ENCODE measurements at regions not wholly inside any gene's neighbourhood (a gene's known extent, or its start where the extent isn't known, plus 50 kb on each side); places are given as distances from the start of the nearest gene placed in this dataset.

GRCh38 chr13:62003452-62003851 is 587.8 kb upstream of the PCDH20 start:
- Histone ChIP-seq H3K4me3 (no peak overlapping the region), H3K4me1 (no peaks in the 10 kb centered on the region), H3K27ac (no peak overlapping the region), H3K9me3 (no peaks in the 10 kb centered on the region), H3K27me3 (no peaks in the 10 kb centered on the region), H3K36me3 (replicated peaks in 1 of 2; ENCODE audit: insufficient read depth in 1 of 2, low read depth in 2 of 2) (no peaks in the 10 kb centered on the region)
- ATAC-seq (no peak), DNase-seq (no peak)
- TF ChIP-seq CTCF (IDR thresholded peaks at IDR 0.05): no peak
- no peak for TF ChIP-seq POLR2A (IDR thresholded peaks at IDR 0.05)
- WGBS, 2 donors: 15 to 18% methylated on average over 2 of the region's 2 CpGs
- intact Hi-C loops (cut with DNase I): no loop called here

- Histone ChIP-seq H3K27ac (no peak overlapping the region), H3K36me3 (replicated peaks in 1 of 2; ENCODE audit: insufficient read depth in 1 of 2, low read depth in 2 of 2) (no peaks in the 10 kb centered on the region), H3K4me3 (no peak overlapping the region), H3K4me1 (no peaks in the 10 kb centered on the region), H3K9me3 (no peaks in the 10 kb centered on the region), H3K27me3 (no peaks in the 10 kb centered on the region)
- intact Hi-C loops (cut with DNase I): no loop called here
- WGBS, 2 donors: 35 to 48% methylated on average over 1 of the region's 1 CpG
- DNase-seq: no peak
- no peak for ATAC-seq
- TF ChIP-seq POLR2A (IDR thresholded peaks at IDR 0.05) (no peak), CTCF (IDR thresholded peaks at IDR 0.05) (no peak)
These were observed 578.5 kb upstream of the PCDH20 start for GRCh38 chr13:61994174-61994573.

- intact Hi-C loops (cut with DNase I): no loop called here
- no peak for TF ChIP-seq CTCF (IDR thresholded peaks at IDR 0.05)
- TF ChIP-seq POLR2A (IDR thresholded peaks at IDR 0.05): no peak
- no peak overlapping the region for H3K4me3 ChIP-seq
- WGBS, 2 donors: 73 to 79% methylated on average over 3 of the region's 3 CpGs
- H3K36me3 ChIP-seq (replicated peaks in 1 of 2; ENCODE audit: insufficient read depth in 1 of 2, low read depth in 2 of 2): no peaks in the 10 kb centered on the region
- no peaks in the 10 kb centered on the region for H3K9me3 ChIP-seq
- H3K4me1 ChIP-seq: no peaks in the 10 kb centered on the region
- no peak for ATAC-seq
- no peak overlapping the region for H3K27ac ChIP-seq
- no peaks in the 10 kb centered on the region for H3K27me3 ChIP-seq
- DNase-seq: no peak
These were observed 574.3 kb upstream of the PCDH20 start for GRCh38 chr13:61989978-61990377.

- Histone ChIP-seq H3K4me1 (no peaks in the 10 kb centered on the region), H3K9me3 (no peaks in the 10 kb centered on the region), H3K4me3 (no peak overlapping the region), H3K27me3 (no peaks in the 10 kb centered on the region), H3K27ac (no peak overlapping the region), H3K36me3 (replicated peaks in 1 of 2; ENCODE audit: insufficient read depth in 1 of 2, low read depth in 2 of 2) (no peaks in the 10 kb centered on the region)
- WGBS, 2 donors: 30 to 34% methylated on average over 2 of the region's 2 CpGs
- ATAC-seq (no peak), DNase-seq (no peak)
- no peak for TF ChIP-seq POLR2A (IDR thresholded peaks at IDR 0.05)
- no peak for TF ChIP-seq CTCF (IDR thresholded peaks at IDR 0.05)
- intact Hi-C loops (cut with DNase I): no loop called here
These were observed 573.2 kb upstream of the PCDH20 start for GRCh38 chr13:61988810-61989209.

GRCh38 chr13:61975001-61975400 is 559.4 kb upstream of the PCDH20 start:
- 44 to 45% methylated on average over 3 of the region's 3 CpGs for WGBS, 2 donors
- Histone ChIP-seq H3K27me3 (no peaks in the 10 kb centered on the region), H3K4me1 (no peaks in the 10 kb centered on the region), H3K4me3 (no peak overlapping the region), H3K9me3 (no peaks in the 10 kb centered on the region), H3K27ac (no peak overlapping the region), H3K36me3 (replicated peaks in 1 of 2; ENCODE audit: insufficient read depth in 1 of 2, low read depth in 2 of 2) (no peaks in the 10 kb centered on the region)
- TF ChIP-seq CTCF (IDR thresholded peaks at IDR 0.05) (no peak), POLR2A (IDR thresholded peaks at IDR 0.05) (no peak)
- intact Hi-C loops (cut with DNase I): no loop called here
- ATAC-seq (no peak), DNase-seq (no peak)
